BJ (cell line): ENCODE measurements at regions not wholly inside any gene's neighbourhood (a gene's known extent, or its start where the extent isn't known, plus 50 kb on each side); places are given as distances from the start of the nearest gene placed in this dataset.

Experiments
- CTCF ChIA-PET: fragments of 350-600 bp; formaldehyde crosslinking; extraction: SDS; loops from one replicate; lab custom pipeline; 2021; ENCODE audit warnings: antibody characterized with exemption, inconsistent platforms; lab: Yijun Ruan, JAX
- POLR2A ChIA-PET: fragments of 300-600 bp; sonication (Branson Sonifier 250); formaldehyde crosslinking; extraction: SDS; loops from one replicate; lab custom pipeline; 2021; ENCODE audit warnings: antibody characterized with exemption; lab: Charles Lee
- DNase-seq: peaks from one replicate; pipeline ENCODE4 v3.0.0-alpha.2; 2011; ENCODE audit warnings: low read depth
- H3K27me3 ChIP-seq: 2 replicates; pipeline ENCODE4 v1.6.0; 2011; ENCODE audit warnings: low read length; ENCODE audit not compliant: control insufficient read depth, insufficient read depth
- H3K36me3 ChIP-seq: 2 replicates; pipeline ENCODE4 v1.5.1; 2011; ENCODE audit warnings: low read length; ENCODE audit not compliant: control insufficient read depth, insufficient read depth
- H3K4me3 ChIP-seq: 2 replicates; pipeline ENCODE4 v1.5.1; 2011; ENCODE audit warnings: low read depth, mild to moderate bottlenecking, control low read depth, low read length
- CTCF ChIP-seq: IDR thresholded peaks from 2 replicates; pipeline ENCODE4 v1.5.1; 2011; ENCODE audit warnings: low read depth, mild to moderate bottlenecking, control low read depth, inconsistent platforms, low read length, moderate library complexity; ENCODE audit not compliant: insufficient read depth

GRCh38 chr4:31715302-31715701, 995.1 kb downstream of the PCDH7 start:
- no peak for TF ChIP-seq CTCF
- POLR2A ChIA-PET = no interaction called here
- CTCF ChIA-PET = no interaction called here
- H3K36me3 ChIP-seq = no peaks in the 10 kb centered on the region
- DNase-seq = no peak
- H3K27me3 ChIP-seq = no peaks in the 10 kb centered on the region
- no peak overlapping the region for H3K4me3 ChIP-seq

GRCh38 chr4:31727030-31727429, 1006.9 kb downstream of the PCDH7 start:
- H3K27me3 ChIP-seq = no peaks in the 10 kb centered on the region
- DNase-seq = no peak
- POLR2A ChIA-PET = no interaction called here
- H3K36me3 ChIP-seq = no peaks in the 10 kb centered on the region
- CTCF ChIA-PET = no interaction called here
- no peak for TF ChIP-seq CTCF
- no peak overlapping the region for H3K4me3 ChIP-seq

GRCh38 chr4:31735004-31735403, 1014.8 kb downstream of the PCDH7 start:
- no peak for TF ChIP-seq CTCF
- no peaks in the 10 kb centered on the region for H3K27me3 ChIP-seq
- DNase-seq = no peak
- ChIA-PET POLR2A (no interaction called here), CTCF (no interaction called here)
- no peak overlapping the region for H3K4me3 ChIP-seq
- no peaks in the 10 kb centered on the region for H3K36me3 ChIP-seq

GRCh38 chr4:31737419-31737818, 1017.2 kb downstream of the PCDH7 start:
- POLR2A ChIA-PET = no interaction called here
- H3K27me3 ChIP-seq = no peaks in the 10 kb centered on the region
- no peak for DNase-seq
- H3K36me3 ChIP-seq = no peaks in the 10 kb centered on the region
- no peak for TF ChIP-seq CTCF
- CTCF ChIA-PET = no interaction called here
- H3K4me3 ChIP-seq = no peak overlapping the region

GRCh38 chr4:31741326-31741725, 1021.2 kb downstream of the PCDH7 start:
- ChIA-PET POLR2A (no interaction called here), CTCF (interaction anchor here (1.2 kb wide), 1 partner anchor 48 kb away, joined by 4 read pairs; no protein-coding TSS in a partner anchor)
- no peak overlapping the region for H3K4me3 ChIP-seq
- H3K27me3 ChIP-seq = no peaks in the 10 kb centered on the region
- no peaks in the 10 kb centered on the region for H3K36me3 ChIP-seq
- no peak for DNase-seq
- TF ChIP-seq CTCF = no peak
